HK-2 (cell line): ENCODE measurements at regions not wholly inside any gene's neighbourhood (a gene's known extent, or its start where the extent isn't known, plus 50 kb on each side); places are given as distances from the start of the nearest gene placed in this dataset.

Experiments used
- DNase-seq: peaks from one replicate; pipeline ENCODE4 v3.0.0-alpha.2; 2018; ENCODE audit not compliant: unreplicated experiment

- DNase-seq = no peak
Measured at GRCh38 chr11:122319085-122319484, 203.1 kb upstream of the BLID start.

GRCh38 chr11:122317305-122317704 is 201.3 kb upstream of the BLID start:
- no peak for DNase-seq

GRCh38 chr11:122313581-122313980 is 197.6 kb upstream of the BLID start:
- DNase-seq = no peak

- no peak for DNase-seq
Measured at GRCh38 chr11:122311216-122311755, 195.3 kb upstream of the BLID start.

GRCh38 chr11:122310766-122311165 is 194.8 kb upstream of the BLID start:
- DNase-seq = no peak

GRCh38 chr11:122309262-122309925 is 193.4 kb upstream of the BLID start:
- no peak for DNase-seq

- no peak for DNase-seq
Measured at GRCh38 chr11:122308226-122308625, 192.2 kb upstream of the BLID start.

GRCh38 chr11:122307476-122308035 is 191.5 kb upstream of the BLID start:
- DNase-seq = no peak

GRCh38 chr11:122306831-122307391 is 190.9 kb upstream of the BLID start:
- no peak for DNase-seq

GRCh38 chr11:122305426-122306320 is 189.7 kb upstream of the BLID start:
- DNase-seq = no peak

- DNase-seq = no peak
Measured at GRCh38 chr11:122304973-122305372, 189.0 kb upstream of the BLID start.

GRCh38 chr11:122304306-122304705 is 188.3 kb upstream of the BLID start:
- DNase-seq = no peak

- no peak for DNase-seq
Measured at GRCh38 chr11:122294041-122294440, 178.0 kb upstream of the BLID start.

GRCh38 chr11:122293296-122294023 is 177.4 kb upstream of the BLID start:
- DNase-seq = no peak

- DNase-seq = no peak
Measured at GRCh38 chr11:122287401-122287800, 171.4 kb upstream of the BLID start.

- DNase-seq = no peak
Measured at GRCh38 chr11:122285070-122285988, 169.3 kb upstream of the BLID start.

- DNase-seq = no peak
Measured at GRCh38 chr11:122280870-122281269, 164.9 kb upstream of the BLID start.

- no peak for DNase-seq
Measured at GRCh38 chr11:122279194-122279593, 163.2 kb upstream of the BLID start.

GRCh38 chr11:122277493-122277892 is 161.5 kb upstream of the BLID start:
- no peak for DNase-seq

GRCh38 chr11:122276221-122276620 is 160.2 kb upstream of the BLID start:
- DNase-seq = no peak
